GM18873 (cell line): ENCODE measurements at regions not wholly inside any gene's neighbourhood (a gene's known extent, or its start where the extent isn't known, plus 50 kb on each side); places are given as distances from the start of the nearest gene placed in this dataset.
"Not testable (repeated sequence)": the region's sequence is repeated elsewhere in the genome, so short reads cannot be mapped to it uniquely, and the experiment has no call there.

Experiments
- ATAC-seq: cut with Tn5 transposase; IDR thresholded peaks from one replicate; pipeline ENCODE4 v1.9.1; 2021; ENCODE audit warnings: mild to moderate bottlenecking, moderate library complexity, moderate number of reproducible peaks; ENCODE audit not compliant: unreplicated experiment, low FRiP score

DNA sequence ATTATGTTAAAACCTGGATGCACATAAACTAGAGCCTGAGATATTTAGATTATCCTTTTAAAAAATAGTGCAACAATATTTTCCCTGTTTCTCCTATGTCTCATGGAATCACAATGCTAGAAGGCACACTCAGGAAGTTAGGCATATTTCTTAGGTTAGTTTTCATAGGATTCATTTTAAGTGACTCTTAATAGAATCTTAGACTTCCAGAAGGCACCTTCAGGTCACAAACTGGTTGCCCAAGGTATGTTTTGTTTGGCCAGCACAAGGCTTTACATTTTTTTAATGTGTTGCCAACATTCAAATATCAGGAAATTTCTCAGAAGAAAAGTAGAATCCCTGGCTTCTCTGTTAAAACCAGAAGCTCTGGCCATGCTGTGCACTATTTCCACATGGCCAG, 129.3 kb downstream of the LNPK start:
- ATAC-seq, result no peak

DNA sequence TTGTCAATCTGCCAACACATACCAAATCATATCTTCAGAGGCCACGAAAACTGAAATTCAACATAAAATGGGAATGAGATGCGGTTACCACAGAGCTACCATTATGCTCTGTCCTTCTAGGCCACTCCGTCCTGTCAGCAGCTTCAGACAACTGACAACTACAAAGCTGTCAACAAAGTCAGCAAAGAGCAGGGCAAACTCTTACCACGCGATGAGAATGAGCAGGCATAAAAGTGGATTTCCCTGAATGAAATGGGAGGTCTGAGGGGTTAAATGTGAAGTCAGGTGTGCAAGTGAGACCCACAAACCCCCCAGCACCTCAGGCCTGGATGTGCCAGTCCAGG, 130.1 kb downstream of the LNPK start:
- ATAC-seq, result no peak

- no peak for ATAC-seq
Measured at GRCh38 chr2:175871331-175872004, 130.6 kb downstream of the LNPK start.

GRCh38 chr2:175865716-175866115, 136.4 kb downstream of the LNPK start:
- no peak for ATAC-seq

- ATAC-seq, result no peak
Measured at GRCh38 chr2:175864137-175864850, 137.8 kb downstream of the LNPK start.

DNA sequence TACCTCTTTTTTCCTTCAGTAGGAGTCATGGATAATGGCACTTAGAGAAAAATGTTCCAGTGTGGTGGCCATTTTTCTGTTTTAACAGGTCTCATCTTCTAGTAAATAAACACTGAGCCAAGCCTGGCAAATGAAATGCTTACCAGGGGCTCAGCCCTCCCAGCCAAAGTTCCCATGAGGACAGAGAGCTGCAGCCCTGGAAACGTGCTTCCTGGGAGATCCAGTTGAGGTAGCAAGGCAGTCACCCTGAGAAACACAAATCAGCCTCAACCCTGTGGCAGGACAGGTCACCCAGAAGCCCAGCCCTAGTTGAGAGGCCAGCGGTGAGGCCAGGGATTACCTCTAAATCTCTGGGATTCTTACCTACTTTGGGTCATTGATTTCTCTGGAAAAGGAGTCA, 140.1 kb downstream of the LNPK start:
- no peak for ATAC-seq

DNA sequence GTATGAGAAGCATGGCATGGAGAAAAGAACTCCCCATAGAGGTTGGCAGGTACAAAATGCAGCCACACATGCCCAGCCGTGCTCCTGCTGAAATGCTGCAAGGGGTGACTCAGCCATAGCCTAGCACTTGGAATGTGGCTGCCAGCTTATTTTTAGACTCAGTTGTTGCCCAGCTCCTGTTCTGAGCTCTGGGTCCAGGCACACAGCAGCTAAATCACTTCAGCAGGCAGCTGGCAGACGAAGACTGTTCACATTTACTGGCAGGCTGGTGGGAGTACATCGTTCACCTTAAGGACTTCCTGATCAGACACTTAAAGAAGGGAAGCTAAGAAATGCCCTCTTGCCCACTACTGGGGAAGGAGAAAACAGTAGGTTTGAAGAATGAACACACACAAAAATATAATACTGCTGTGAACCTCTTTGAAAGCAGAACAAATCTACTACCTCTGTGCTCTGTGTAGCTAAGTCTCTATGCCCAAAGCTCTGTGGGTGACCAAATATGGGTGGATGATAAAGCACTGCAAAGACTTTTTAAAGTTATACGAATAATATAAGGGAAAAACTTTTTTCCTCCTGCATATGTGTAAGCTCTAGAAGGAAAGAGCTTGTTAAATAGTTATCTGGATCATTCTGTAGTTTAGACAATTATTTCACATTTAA, 146.1 kb downstream of the LNPK start:
- no peak for ATAC-seq

GRCh38 chr2:175855236-175855635, 146.8 kb downstream of the LNPK start:
- no peak for ATAC-seq

DNA sequence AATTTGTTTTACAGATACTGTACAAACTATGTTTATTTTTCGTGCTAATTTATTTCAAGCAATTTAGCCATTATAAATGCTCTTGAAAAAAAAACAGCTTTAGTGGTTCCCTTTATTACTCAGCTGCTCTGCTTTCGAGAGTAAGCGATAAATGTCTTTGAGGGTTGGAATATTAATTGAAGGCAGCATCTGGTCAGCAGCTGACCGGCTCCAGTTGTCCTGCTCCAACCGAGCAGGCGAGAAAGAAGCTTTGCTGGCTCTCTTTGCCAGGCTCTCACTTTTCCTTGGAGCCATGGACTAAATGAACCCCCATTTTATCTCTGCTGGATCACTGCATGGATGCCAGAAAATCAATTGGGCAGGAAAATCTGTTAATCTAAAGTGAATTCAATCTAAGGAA, 147.4 kb downstream of the LNPK start:
- ATAC-seq, result no peak

DNA sequence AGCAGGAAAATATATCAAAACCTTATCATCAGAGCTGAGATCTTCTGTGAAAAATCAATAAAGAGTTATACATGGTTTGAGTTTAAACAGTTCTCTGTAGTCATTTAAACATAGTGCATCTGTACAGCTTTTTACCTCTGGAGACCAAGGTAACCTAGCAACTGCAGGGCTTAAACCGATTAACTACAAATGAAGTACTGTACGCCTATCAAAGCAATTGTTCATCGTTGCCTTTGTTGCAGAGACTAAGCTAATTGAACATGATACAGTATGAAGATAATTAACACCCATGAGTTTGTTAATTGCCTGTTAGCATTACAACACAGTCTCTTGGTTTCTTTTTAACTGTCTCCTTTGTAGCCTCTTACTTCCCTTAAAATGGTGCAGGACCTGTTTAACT, 147.9 kb downstream of the LNPK start:
- ATAC-seq, result no peak

GRCh38 chr2:175853616-175853890, 148.5 kb downstream of the LNPK start:
- no peak for ATAC-seq

DNA sequence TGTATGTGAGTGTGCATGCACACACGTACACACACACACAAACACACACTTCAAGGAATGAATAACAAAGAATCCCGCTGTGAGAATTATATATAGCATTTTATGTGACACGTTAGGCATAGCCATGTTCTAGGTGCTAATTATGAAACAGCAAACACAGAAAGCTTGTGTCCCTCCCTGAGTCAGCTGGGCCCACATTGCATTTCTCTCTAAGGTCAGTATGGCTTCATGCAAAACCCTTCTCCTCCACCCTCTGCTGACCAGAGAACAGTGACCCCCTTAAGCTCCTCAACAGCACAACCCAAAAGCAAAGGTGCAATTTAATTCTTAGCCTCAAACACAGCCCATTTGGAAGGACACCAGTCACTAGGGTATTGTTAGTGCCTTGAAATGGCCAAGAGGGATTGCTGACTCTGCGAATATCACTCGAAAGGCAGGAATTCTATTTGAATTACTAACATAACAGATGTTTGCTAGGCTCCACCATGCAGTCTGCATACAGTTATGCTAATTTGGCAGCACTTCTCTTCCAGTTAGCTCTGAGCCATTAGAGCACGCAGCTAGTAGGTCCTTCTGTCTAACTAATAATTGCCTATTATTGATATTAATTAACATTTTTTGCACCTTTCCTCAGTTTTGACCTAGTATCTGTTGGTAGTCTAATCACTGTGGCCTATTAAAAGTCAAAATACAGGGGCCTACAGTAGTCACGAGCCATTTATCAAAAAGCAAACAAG, 149.0 kb downstream of the LNPK start:
- no peak for ATAC-seq

DNA sequence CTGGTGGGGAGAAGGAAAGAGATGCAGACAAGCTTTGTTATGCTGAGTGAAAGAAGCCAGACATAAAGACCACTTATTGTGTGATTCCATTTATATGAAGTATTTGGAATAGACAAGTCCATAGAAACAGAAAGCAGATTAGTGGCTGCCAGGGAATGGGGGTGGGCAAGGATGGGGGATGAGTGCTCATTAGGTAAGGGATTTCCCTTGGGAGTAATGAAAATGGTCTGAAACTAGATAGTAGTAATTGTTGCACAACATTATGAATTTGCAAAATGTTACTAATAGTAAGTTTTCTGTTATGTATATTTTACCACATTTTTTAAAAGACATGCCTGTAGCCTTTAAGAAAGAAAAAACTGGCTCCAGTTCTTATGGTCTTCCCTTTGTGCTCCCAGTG, 154.9 kb downstream of the LNPK start:
- no peak for ATAC-seq

DNA sequence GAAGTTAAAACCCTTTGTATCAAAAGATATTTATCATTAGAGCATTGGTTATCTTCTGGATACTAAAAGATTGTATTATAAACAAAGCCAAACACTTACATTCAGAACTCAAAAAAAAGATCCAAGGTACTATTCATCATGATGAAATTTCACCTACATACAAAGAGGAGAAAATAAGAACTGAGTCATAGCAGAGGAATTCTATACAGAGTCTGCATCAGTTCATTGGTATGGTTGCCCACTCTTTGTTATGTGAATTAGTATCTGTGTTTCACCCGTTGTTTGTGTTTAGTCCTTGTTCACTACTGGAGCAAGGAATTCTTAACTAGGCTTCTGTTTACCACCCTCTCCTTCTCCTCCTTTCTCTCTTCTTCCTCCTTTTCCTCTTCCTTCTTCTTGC, 157.9 kb downstream of the LNPK start:
- no peak for ATAC-seq

- no peak for ATAC-seq
Measured at GRCh38 chr2:175843625-175844024, 158.4 kb downstream of the LNPK start.

- no peak for ATAC-seq
Measured at GRCh38 chr2:175842996-175843395, 159.1 kb downstream of the LNPK start.

- ATAC-seq, result not testable (repeated sequence)
Measured at GRCh38 chr2:175840765-175841164, 161.3 kb downstream of the LNPK start.

DNA sequence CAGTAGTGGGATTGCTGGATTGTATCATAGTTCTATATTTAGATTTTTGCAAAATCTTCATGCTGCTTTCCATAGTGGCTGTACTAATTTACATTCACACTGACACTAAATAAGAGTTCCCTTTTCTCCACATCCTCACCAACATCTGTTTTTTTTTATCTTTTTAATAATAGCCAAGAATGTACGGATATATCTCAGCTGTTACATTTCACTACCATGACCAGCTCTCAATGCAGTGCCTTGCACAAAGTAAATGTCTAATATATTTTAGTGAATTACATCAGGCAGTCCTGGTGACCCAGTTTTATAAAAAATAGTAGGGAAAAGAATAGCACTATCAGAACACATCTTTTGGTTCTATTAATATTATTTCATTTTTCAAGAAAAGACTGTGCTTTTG, 161.8 kb downstream of the LNPK start:
- no peak for ATAC-seq

DNA sequence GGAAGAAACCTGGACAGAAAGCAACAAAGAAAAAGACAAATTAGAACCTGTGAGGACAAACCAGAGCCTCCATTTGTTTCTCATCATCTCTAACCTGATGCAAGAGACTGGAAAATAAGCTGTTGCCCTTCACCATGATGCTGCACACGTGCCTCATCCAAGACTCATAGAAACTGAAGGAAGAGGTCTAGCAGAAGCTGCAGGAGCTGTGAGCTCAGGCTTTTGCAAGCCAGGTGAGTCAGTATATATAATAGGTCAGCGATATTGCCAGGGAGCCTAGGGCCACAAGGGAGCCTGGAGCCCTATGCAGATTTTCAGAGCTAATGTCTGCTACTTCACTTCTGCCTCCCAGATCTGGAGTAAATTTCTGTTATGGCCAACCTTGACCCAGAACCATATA, 163.1 kb downstream of the LNPK start:
- no peak for ATAC-seq

DNA sequence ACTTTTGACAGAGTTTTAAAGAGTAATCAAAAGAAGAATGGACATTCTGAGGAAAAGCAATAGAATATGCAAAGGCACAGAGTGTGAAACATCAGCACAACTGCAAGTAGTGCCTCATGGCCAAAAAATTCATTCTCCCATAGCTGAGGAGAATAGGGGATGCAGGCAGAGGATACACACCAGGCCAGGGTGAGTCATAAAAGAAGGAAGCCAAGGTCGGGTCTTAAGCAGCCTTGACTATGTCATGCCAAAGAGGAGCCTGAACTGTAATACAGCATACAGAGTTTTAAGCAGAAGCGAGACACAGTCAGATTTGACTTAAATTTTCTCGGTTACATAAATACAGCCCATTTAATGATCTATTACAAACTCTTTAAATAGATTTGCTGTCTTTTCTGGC, 165.0 kb downstream of the LNPK start:
- no peak for ATAC-seq

DNA sequence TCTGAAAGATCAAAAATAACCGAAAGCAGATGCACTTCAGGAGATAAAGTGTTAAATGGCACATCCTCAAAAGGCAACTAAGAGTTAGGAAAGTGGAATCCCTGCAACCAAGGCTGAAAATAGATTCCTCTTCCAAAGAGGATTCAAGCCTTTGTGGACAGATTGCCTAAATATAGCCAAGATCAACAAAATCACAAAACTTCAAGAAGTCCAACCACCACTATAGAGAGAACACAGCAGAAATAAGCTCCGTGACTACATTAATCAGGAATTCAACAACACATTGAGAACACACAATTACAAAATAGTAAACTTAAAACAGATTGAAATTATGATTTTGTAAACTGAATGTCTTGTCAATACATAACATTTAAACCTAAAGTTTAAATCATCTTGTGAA, 165.7 kb downstream of the LNPK start:
- ATAC-seq, result no peak

GRCh38 chr2:175834477-175834876, 167.6 kb downstream of the LNPK start:
- no peak for ATAC-seq
